K562 (cell line): ENCODE measurements at regions not wholly inside any gene's neighbourhood (a gene's known extent, or its start where the extent isn't known, plus 50 kb on each side); places are given as distances from the start of the nearest gene placed in this dataset.

Experiments used
- TF ChIP-seq, protein P1 (sequence below), 2 experiments: fragments of 450-650 bp in 1 of 2; sonication (generic) in 1 of 2; formaldehyde crosslinking in 1 of 2; IDR thresholded peaks; 2 replicates each; pipeline versions ENCODE4 v1.7.1 to v1.9.0; 2016 to 2022; ENCODE audit warnings: inconsistent platforms in 1 of 2, mild to moderate bottlenecking in 1 of 2, missing genetic modification reagents in 1 of 2

DNA sequence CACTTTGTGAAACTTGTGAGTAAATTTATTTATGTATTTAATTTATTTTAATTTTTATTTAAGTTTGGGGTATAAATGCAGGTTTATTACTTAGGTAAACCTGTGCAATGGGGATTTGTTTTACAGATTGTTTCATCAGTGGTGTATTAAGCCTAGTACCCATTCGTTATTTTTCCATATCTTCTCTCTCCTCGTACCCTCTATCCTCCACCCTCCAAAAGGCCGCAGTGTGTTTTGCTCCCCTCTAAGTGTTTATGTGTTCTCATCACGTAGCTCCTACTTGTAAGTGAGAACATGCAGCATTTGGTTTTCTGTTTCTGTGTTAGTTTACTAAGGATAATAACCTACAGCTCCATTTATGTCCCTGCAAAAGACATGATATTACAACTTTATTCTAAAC lies 145.4 kb upstream of the SMIM30 start (continued):
- TF ChIP-seq, protein P1, sequence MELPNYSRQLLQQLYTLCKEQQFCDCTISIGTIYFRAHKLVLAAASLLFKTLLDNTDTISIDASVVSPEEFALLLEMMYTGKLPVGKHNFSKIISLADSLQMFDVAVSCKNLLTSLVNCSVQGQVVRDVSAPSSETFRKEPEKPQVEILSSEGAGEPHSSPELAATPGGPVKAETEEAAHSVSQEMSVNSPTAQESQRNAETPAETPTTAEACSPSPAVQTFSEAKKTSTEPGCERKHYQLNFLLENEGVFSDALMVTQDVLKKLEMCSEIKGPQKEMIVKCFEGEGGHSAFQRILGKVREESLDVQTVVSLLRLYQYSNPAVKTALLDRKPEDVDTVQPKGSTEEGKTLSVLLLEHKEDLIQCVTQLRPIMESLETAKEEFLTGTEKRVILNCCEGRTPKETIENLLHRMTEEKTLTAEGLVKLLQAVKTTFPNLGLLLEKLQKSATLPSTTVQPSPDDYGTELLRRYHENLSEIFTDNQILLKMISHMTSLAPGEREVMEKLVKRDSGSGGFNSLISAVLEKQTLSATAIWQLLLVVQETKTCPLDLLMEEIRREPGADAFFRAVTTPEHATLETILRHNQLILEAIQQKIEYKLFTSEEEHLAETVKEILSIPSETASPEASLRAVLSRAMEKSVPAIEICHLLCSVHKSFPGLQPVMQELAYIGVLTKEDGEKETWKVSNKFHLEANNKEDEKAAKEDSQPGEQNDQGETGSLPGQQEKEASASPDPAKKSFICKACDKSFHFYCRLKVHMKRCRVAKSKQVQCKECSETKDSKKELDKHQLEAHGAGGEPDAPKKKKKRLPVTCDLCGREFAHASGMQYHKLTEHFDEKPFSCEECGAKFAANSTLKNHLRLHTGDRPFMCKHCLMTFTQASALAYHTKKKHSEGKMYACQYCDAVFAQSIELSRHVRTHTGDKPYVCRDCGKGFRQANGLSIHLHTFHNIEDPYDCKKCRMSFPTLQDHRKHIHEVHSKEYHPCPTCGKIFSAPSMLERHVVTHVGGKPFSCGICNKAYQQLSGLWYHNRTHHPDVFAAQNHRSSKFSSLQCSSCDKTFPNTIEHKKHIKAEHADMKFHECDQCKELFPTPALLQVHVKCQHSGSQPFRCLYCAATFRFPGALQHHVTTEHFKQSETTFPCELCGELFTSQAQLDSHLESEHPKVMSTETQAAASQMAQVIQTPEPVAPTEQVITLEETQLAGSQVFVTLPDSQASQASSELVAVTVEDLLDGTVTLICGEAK (IDR thresholded peaks at IDR 0.05): peak; percentile 59; the same call in 1 of the 2 replicates
- TF ChIP-seq, protein P1 (CRISPR knock-in tag; IDR thresholded peaks at IDR 0.05): no peak
